ENCODE measurements at regions not wholly inside any gene's neighbourhood (a gene's known extent, or its start where the extent isn't known, plus 50 kb on each side); places are given as distances from the start of the nearest gene placed in this dataset.

DNA sequence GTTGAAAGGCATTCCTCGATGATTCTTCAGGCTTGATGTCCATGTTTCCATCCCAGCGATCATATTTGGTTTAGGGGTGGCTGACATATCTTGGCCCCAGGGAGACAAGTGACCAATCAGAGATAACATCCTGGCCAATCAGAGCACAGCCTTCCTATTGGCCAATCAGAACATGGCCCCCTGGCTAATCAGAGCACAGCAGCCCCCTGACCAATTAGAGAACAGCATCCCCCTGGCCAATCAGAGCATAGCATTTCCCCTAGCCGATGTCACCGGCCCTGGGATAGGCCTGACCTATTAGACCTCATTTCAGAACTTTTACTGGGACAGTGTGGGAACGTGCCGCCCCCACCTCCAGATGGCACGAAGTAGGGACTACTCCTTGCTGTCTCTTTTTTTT, 182.2 kb downstream of the AACS start:
- TF ChIP-seq POLR2AphosphoS5 (IDR thresholded peaks at IDR 0.05; ENCODE audit: low read depth) (no peak), SPI1 (IDR thresholded peaks at IDR 0.05; ENCODE audit: borderline replicate concordance, low read depth) (no peak)
- TF ChIP-seq, protein P1, sequence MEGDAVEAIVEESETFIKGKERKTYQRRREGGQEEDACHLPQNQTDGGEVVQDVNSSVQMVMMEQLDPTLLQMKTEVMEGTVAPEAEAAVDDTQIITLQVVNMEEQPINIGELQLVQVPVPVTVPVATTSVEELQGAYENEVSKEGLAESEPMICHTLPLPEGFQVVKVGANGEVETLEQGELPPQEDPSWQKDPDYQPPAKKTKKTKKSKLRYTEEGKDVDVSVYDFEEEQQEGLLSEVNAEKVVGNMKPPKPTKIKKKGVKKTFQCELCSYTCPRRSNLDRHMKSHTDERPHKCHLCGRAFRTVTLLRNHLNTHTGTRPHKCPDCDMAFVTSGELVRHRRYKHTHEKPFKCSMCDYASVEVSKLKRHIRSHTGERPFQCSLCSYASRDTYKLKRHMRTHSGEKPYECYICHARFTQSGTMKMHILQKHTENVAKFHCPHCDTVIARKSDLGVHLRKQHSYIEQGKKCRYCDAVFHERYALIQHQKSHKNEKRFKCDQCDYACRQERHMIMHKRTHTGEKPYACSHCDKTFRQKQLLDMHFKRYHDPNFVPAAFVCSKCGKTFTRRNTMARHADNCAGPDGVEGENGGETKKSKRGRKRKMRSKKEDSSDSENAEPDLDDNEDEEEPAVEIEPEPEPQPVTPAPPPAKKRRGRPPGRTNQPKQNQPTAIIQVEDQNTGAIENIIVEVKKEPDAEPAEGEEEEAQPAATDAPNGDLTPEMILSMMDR (IDR thresholded peaks at IDR 0.05; ENCODE audit: insufficient read depth, low read length): no peak
- TF ChIP-seq, protein P2, sequence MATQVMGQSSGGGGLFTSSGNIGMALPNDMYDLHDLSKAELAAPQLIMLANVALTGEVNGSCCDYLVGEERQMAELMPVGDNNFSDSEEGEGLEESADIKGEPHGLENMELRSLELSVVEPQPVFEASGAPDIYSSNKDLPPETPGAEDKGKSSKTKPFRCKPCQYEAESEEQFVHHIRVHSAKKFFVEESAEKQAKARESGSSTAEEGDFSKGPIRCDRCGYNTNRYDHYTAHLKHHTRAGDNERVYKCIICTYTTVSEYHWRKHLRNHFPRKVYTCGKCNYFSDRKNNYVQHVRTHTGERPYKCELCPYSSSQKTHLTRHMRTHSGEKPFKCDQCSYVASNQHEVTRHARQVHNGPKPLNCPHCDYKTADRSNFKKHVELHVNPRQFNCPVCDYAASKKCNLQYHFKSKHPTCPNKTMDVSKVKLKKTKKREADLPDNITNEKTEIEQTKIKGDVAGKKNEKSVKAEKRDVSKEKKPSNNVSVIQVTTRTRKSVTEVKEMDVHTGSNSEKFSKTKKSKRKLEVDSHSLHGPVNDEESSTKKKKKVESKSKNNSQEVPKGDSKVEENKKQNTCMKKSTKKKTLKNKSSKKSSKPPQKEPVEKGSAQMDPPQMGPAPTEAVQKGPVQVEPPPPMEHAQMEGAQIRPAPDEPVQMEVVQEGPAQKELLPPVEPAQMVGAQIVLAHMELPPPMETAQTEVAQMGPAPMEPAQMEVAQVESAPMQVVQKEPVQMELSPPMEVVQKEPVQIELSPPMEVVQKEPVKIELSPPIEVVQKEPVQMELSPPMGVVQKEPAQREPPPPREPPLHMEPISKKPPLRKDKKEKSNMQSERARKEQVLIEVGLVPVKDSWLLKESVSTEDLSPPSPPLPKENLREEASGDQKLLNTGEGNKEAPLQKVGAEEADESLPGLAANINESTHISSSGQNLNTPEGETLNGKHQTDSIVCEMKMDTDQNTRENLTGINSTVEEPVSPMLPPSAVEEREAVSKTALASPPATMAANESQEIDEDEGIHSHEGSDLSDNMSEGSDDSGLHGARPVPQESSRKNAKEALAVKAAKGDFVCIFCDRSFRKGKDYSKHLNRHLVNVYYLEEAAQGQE (IDR thresholded peaks at IDR 0.05; ENCODE audit: insufficient replicate concordance, low read depth): no peak

Measured in HL-60 (cell line).